Brain pericyte (primary cell): ENCODE measurements at regions not wholly inside any gene's neighbourhood (a gene's known extent, or its start where the extent isn't known, plus 50 kb on each side); places are given as distances from the start of the nearest gene placed in this dataset.
"Not testable (repeated sequence)": the region's sequence is repeated elsewhere in the genome, so short reads cannot be mapped to it uniquely, and the experiment has no call there.

Source experiments
- DNase-seq: peaks from one replicate; pipeline ENCODE4 v3.0.0-alpha.2; 2012; ENCODE audit warnings: low read depth, low spot score

- no peak for DNase-seq
Observed at GRCh38 chr7:91767820-91768219, 112.7 kb downstream of the MTERF1 start.

- DNase-seq: no peak
Observed at GRCh38 chr7:91771394-91771793, 109.1 kb downstream of the MTERF1 start.

GRCh38 chr7:91771921-91772815, 108.3 kb downstream of the MTERF1 start:
- DNase-seq: no peak

- no peak for DNase-seq
Observed at GRCh38 chr7:91776171-91776570, 104.3 kb downstream of the MTERF1 start.

- no peak for DNase-seq
Observed at GRCh38 chr7:91777522-91777921, 103.0 kb downstream of the MTERF1 start.

- no peak for DNase-seq
Observed at GRCh38 chr7:91778416-91778815, 102.1 kb downstream of the MTERF1 start.

GRCh38 chr7:91780521-91780920, 100.0 kb downstream of the MTERF1 start:
- no peak for DNase-seq

GRCh38 chr7:91784469-91784868, 96.0 kb downstream of the MTERF1 start:
- no peak for DNase-seq

- DNase-seq: no peak
Observed at GRCh38 chr7:91787931-91788330, 92.6 kb downstream of the MTERF1 start.

GRCh38 chr7:91789086-91789485, 91.4 kb downstream of the MTERF1 start:
- DNase-seq: no peak

- no peak for DNase-seq
Observed at GRCh38 chr7:91789558-91789957, 90.9 kb downstream of the MTERF1 start.

- not testable (repeated sequence) for DNase-seq
Observed at GRCh38 chr7:91790646-91791045, 89.9 kb downstream of the MTERF1 start.

- DNase-seq: no peak
Observed at GRCh38 chr7:91796122-91796521, 84.4 kb downstream of the MTERF1 start.

GRCh38 chr7:91798425-91798824, 82.1 kb downstream of the MTERF1 start:
- no peak for DNase-seq

GRCh38 chr7:91800389-91800788, 80.1 kb downstream of the MTERF1 start:
- DNase-seq: no peak

- no peak for DNase-seq
Observed at GRCh38 chr7:91801331-91801983, 79.0 kb downstream of the MTERF1 start.

- no peak for DNase-seq
Observed at GRCh38 chr7:91811236-91811635, 69.3 kb downstream of the MTERF1 start.

- DNase-seq: no peak
Observed at GRCh38 chr7:91811641-91812040, 68.9 kb downstream of the MTERF1 start.

GRCh38 chr7:91812388-91812787, 68.1 kb downstream of the MTERF1 start:
- no peak for DNase-seq

GRCh38 chr7:91814189-91814588, 66.3 kb downstream of the MTERF1 start:
- DNase-seq: no peak
